Stimulated activated CD4-positive, alpha-beta T cell treated with anti-CD3 and anti-CD28 coated beads, TNF-alpha, amount 100 ng/mL, for 24 hours (primary cell): ENCODE measurements at regions not wholly inside any gene's neighbourhood (a gene's known extent, or its start where the extent isn't known, plus 50 kb on each side); places are given as distances from the start of the nearest gene placed in this dataset.

Source experiments
- DNase-seq, 3 experiments: peaks; one replicate each; pipeline ENCODE4 v3.0.0-alpha.2; 2020; ENCODE audit warnings: low read depth in 3 of 3

DNA sequence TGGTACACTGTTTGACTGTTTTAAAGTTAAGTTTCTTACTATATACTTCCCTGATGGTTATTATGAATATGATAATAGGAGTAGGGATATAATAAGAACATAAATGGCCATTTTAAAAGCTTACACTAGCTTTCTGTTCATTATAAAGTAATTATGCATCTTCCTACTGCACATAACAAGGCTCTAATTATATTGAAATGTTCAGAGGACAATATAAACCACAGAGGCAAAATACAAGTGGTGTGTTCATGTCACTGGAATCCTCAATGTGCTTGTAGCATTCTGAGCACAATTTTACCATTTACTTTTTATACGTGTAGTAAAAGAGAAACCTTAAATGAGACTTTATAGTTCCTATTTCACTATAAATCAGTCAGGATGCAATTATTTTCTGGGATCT is 268.3 kb downstream of the TMA16 start:
- no peak for DNase-seq

DNA sequence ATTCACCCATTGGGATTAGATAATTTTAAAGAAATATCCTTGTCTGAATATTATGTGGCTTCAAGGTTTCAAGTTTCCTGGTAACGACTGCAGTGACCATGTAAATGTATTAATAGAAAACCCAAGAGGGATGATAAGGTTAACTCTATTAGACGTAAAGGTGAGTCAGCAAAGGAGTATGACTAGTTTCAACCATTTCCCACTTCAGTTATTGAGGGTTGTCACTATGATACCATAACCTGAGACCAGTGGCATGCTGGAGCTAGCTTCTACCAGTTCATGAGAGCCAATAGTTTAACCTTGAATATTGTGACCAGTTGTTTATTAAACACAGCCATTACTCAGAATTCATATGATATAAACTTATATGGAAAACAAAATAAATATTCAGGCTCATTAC is 270.1 kb downstream of the TMA16 start:
- no peak for DNase-seq

DNA sequence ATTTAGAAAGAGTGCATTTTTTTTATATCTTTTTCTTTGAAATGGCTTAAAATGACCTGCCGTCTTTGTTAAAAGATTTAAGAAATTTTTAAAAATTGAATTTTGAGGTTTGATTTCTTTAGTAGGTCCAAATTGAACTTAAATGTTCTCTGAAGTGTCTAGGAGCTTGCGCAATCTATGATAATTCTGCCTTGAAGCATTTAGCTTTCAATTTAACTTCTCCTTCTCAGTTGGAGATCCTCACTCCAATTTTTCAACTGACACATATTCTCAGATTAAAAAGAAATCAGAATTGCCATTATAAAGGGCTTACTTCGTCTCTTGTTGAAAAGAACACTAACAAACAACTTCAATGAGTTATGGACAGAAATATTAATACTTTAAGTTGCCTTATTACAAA is 273.5 kb downstream of the TMA16 start:
- DNase-seq: no peak

DNA sequence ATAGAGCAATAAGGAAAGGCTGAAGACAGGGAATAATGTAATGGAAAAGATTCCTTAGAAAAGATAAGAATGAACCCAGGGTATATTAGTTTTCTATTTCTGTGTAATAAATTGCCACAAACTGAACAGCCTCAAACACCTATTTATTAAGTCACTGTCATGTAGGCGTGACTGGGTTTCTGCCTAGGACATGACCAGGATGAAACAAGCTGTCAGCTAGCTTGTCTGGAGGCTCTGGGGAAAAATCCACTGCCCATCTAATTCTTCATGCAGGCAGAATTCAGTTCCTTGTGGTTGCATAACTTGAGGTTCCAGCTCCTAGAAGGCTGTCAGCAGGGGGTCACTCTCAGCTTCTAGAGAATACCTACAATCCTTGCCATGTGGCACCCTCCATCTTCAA is 277.7 kb downstream of the TMA16 start:
- DNase-seq: no peak

DNA sequence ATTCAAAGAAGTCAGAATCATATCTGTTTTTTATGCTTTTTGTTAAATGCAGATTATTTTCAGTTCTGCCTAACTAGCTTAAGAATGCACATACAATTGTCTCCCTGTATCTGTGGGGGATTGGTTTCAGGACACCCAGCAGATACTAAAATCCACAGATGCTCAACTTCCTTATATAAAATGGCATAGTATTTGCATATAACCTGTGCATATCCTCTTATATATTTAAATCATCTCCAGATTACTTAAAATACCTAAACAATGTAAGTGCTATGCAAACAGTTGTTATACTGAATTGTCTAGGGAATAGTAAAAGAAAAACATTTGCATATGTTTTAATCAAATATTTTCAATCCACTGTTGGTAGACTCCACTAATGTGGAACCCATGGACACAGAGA is 279.4 kb downstream of the TMA16 start:
- no peak for DNase-seq

DNA sequence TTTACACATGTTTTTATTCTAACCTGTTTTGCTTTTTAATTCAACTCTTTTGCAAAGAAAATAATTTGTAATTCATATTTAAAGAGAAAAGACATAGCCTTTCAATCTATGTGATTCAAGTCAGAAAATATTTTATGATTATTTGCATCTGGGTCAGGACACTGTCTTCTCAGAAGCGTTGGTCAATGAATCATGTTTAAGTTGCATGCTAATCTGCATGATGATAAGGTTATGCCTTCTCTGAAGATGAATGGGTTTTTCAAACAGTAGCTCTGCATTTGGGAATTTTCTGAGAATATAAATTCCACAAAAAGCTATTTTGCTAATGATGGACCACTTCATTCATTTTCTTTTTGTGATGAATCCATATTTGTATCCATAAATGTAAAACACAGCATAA is 282.5 kb downstream of the TMA16 start:
- DNase-seq: no peak

DNA sequence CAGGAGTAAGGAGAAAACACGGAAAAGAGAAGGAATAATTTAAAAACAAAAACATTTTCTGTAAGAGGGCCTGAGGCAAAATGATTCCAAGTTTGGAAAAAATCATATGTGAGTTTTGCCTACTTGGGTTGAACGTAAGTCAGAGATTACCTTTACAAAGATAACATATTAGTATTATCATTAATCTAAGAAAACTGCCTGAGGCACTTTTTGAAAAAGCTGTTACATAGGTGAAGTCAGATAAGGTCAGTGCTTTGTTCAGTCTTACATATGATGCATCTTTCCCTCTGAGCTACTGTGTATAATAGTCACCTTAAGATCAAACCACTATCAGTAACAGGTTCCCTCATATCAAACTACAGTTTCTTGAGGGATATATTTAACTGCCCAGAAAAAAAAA is 287.2 kb downstream of the TMA16 start:
- DNase-seq: no peak

DNA sequence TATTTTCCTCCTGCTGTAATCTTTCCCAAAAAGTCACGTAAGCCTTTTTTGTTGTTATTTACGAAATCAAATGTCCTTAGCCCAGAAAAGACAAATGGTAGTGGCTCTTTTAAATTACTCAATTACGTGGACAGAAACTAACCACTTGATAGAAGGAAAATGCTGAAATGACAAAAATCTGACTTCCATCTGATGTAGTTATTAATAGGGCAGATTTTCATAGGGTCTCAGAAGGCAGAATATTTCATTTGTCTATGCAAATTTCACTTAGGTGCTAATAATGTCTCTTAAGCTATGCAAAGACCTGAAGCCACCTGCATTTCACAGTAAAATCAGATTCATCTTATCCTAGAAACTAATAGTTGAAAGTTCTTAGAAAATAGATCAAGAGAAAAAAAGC is 295.7 kb downstream of the TMA16 start:
- no peak for DNase-seq

DNA sequence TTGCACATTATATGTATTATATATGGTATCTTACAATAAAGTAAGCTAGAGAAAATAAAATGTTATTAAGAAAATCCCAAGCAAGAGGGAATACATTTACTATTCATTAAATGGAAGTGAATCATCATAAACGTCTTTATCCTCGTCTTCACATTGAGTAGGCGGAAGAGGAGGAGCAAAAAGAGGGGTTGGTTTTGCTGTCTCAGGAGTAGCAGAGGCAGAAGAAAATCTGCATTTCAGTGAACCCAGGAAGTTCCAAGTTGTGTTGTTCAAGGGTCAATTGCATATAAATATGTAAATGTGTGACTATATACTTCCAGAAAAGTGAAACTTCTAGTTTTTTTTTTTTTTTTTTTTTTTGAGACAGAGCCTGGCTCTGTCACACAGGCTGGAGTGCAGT is 301.4 kb downstream of the TMA16 start:
- no peak for DNase-seq

DNA sequence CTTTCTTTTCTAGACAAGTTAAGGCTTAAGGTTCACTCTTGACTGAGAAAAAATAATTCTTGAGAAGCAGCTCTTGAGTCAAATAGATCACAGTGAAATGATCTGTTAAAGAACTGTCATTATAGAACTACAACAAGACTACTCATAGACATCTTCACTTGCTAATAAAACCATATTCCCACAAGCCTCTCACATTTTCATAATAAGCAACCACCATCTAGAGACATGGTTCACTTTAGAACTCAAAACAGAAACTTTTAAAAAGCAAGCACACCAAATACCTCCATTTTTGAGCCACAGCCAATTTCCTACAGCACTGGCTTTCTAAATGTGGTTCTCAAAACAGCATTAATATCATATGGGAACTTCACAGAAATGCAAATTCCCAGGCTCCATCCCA is 309.5 kb downstream of the TMA16 start:
- DNase-seq: no peak

DNA sequence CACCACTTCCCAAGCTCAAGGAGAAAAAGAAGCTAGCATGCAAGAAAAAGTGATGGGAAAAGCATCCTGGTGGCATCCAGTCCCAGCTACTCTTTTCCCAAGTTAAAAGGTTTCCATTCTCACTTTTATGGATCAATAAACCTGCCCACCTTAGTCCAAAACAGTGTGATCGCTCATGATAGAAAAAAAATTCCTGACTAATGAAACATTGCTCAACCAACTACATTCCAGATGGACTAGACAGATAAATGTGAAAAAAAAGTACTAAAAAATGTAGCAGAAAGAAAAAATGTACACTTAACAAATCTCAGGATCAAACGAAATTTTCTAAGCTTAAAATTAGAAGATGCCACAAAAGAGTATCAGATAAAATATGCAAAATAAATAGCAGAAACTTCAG is 312.2 kb downstream of the TMA16 start:
- DNase-seq: no peak

DNA sequence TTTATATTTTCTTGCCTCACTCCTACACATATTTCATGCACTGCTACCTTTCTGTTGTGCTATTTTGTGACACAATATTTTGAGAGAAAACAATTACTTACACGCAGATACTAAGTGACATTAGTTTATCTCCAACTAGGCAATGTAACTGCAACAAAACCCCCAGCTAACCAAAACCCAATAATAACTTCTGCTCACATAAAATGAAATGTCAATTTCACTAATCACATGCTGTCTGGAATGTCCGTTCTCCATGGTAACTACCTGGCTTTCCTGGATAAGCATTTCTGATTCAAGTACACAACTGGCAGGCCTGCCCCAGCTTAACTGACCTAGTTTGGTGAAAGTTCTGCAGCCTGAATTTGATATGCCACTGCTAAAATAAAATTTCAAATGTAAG is 313.5 kb downstream of the TMA16 start:
- no peak for DNase-seq

DNA sequence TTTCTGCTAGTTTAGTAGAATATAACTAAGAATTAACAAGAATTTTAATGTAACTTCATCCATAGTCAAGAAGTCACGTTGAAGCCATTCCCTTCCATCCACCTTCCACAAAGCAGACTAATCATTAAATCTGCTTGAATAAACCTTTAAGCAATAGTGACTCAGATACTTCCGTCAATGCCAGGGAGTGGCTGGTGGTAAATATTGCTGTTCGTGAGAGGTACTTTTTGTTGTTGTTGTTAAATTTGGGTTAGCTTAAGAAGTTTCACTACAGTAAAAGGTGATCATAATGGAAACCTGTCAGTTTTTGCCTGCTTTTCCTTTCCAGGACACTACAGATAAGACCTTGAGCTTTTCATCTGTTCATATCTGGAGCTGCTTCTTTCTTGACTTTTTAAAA is 316.3 kb downstream of the TMA16 start:
- no peak for DNase-seq

DNA sequence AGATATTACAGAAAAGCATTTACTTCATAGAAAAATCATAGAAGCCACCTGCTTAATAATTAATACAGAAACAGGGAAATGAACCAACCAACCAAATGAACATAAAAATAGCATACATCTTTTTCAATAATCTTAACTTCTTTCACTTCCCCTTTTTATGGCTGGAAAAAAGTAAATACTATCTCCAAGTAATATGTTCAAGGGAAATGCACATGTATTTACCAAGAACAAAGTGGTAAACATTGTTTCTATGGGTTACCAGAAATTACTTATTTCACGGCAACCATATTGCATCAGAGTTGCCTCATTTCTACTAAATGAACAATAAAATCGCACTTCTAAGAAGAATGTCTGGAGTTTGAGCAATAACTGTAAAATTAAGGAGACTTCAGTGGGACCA is 321.3 kb downstream of the TMA16 start:
- DNase-seq: no peak

DNA sequence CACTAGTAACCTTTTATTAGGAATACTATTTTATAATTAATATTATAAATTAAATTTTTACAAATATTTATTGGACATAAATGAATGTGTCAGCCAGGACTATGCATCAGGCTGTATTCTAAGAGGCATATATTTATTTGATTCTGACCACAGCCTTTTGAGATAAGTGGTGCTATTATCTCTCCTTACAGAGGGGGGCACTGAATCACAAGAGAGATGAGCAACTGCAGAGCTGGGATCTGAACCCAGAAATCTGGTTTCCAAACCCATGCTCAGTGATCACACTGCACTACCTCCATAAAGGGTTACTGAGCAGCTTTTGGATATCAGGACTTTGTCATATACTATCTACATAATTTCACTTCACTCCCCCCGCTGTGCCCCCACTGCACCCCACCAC is 322.0 kb downstream of the TMA16 start:
- no peak for DNase-seq

DNA sequence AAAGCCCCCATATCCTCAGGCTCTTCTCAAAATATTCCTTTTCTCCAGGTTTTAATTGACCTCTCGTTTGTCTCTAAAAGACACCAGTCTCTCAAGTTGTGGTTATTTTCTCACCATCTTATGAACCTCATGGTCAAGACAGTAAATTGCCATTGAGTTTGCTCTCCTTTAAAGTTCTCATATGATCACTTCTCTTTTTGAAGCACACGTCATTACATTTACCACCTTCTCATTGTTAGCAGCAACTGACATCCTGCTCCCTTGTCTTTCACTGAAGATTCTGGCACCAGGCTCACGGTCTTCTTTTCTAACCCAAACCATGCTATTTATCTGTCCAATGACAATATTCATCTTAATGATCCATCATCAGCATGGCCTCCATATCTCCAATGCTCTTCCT is 324.2 kb downstream of the TMA16 start:
- no peak for DNase-seq

DNA sequence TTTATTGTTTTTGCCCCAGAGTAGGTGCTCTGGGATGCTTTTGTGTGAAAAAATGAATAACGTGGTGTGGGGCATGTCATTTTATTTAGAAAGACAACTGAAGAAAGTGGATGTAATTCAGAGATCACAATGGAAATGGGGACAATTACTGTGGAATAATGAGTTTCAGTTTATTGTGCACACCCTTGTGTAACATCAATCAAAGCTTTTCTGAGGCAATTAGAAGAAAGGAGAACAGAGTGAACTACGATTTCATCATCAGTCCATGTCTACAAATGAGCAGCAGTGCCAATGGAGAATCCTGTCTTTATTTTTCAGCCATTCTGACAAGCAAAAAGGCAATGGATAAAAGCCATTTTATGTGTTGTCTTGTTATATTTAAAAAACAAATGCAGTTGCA is 339.2 kb downstream of the TMA16 start:
- no peak for DNase-seq

DNA sequence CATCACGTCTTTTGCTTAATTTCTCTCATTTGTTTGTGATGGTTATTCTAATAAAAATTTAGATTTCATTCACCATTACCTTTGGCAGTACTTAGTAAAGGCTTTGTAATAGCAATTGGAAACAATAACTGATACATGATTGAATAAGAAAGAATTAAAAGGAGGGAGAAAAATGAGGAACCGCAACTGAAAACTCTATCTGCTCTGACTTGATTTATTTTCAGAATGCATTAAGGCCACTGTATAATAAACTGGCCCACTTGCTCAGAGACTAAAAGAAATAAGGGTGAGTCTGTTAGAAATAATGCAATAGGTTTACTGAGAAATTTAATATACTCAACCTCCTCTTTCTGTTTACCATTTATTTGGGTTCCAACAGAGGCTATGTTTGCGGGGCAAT is 351.5 kb downstream of the TMA16 start:
- DNase-seq: no peak

DNA sequence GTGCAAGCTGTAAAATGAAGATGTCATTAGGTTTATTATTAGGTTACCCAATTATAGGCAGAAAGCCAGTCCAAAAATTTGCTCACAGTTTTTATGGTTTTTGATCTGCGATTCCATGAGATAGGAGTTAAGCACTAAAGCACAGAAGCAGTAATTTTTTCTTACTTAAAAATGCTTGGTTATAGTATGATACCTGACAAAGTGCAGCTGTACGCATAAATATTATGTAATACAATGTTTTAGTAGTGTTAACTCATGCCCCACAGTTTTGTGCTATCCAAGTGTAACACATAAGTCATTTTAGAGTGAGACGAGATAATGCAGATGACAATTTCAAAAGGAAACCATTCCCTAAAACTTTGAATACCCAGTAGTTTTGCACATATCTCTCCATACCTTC is 357.8 kb downstream of the TMA16 start:
- no peak for DNase-seq

DNA sequence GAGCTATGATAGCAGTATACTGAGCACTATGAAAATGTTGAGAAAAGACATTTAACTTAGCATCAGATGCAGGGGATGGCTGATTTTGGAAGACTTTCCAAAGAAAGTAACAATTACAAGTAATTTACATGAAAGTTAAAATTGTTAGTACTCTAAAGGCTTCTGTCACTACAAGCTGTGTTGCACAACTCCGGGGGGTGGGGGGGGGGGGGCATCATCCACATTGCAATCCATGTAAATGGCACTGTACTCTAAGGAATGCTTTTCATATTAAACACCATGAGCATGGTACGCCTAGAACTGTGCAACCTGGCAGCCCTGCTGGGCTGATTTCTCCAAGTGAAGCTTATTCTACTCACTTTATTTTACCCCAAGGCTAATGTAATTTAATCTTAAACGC is 363.4 kb downstream of the TMA16 start:
- no peak for DNase-seq

DNA sequence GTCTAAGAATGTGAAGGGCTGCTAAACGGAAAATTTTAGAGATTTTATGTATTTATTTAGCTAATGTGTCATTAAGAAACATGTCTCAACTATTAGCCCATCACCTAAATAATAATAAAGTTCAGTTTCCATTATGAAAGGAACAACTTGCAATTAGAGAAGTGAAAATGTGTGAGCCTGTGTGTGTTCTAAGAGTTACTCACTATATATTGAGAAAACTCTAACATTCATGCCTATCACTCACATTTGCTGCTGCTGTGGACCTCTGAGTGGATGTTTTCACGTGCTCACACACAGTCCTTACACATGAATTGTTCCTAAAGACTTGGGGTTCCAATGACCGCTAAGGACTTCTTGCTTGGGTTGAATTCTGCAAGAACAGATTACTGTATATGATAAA is 364.0 kb downstream of the TMA16 start:
- no peak for DNase-seq

DNA sequence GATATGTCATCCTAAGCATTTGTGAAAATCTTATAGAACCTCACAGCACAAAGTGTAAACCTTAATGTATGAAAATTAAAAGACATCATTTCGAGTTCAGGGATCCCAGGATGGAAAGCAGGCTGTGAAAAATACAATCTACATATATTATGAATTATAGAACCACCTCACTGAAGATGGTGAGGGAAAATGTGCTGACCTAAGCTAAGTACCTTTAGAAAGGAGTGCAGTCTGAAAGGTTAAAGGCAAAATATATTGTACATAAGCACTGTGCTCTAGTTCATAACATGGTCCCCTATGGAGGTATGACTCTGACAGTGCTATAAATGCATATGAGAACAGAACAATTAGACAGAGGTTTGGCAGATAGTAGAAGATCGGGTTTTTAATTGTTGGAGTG is 368.6 kb downstream of the TMA16 start:
- DNase-seq: no peak

DNA sequence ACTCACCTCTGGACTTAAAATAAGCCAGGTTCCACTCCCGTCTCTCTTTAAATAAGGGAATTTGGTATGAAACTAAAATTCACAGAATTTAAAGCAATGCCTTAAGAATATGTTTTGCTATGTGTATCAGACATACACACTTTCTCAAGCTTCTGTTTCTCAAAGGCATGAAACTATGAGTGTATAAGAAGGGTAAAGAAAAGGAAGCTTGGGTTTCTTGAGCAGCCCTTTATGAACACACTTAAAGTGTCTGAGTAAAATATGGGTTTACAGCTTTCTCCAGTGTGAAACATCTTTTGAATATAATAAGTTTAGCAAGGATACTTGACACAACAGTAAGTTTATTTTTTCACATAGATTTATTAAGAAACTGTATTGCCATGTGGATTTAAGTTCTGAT is 370.5 kb downstream of the TMA16 start:
- no peak for DNase-seq

DNA sequence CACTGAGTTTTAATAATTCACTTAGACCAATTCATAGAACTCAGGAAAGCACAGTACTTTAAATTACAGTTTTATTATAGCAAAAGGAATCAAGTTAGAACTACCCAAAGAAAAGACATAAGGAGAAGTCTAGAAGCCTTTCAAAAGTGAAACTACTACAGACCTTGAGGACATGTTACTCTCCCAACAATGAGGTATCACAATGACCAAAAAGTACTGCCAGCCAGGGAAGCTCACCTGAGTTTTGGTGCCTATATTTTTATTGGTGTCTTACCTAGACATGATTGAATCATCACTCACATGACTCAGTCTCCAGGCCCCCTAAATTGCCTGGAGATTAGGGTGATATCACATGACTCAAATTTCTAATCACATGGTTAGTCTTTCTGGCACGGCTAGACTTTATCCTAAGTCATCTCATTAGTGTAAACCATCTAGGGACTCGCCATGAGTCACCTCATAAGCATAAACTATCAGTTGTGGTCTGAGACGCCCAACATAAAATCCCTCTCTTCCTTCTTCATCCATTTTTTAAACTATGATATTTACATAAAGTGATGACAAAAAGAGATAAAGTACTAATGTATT is 372.3 kb downstream of the TMA16 start:
- DNase-seq: no peak

DNA sequence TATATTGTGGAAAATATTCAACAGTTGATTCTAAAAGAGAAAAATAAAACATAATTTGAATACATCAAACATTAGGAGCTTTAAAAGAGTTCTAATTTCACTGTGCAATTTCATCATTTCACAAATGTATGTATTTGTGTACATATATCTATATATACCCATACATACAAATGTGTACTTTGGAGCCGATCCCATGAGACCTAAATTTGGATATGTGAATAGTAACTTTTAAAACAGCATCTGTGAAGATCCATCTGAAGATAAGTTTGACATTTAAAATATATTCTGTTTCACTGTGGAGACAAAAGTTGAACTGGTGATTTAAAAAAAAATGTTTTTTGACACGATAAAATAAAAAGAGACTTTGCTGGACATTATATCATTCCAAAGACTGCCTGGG is 374.0 kb downstream of the TMA16 start:
- DNase-seq: no peak
